Parathyroid adenoma (tissue), 2 donors: ENCODE measurements at regions not wholly inside any gene's neighbourhood (a gene's known extent, or its start where the extent isn't known, plus 50 kb on each side); places are given as distances from the start of the nearest gene placed in this dataset.

Source experiments
- H2AFZ ChIP-seq: fragments of 300-600 bp; sonication (generic); one replicate; pipeline ENCODE4 v1.7.0; 2017; ENCODE audit warnings: antibody characterized with exemption, mild to moderate bottlenecking
- H3K27ac ChIP-seq: fragments of 300-600 bp; sonication (generic); one replicate; pipeline ENCODE4 v1.7.0; 2017
- H3K27me3 ChIP-seq: fragments of 300-600 bp; sonication (generic); one replicate; pipeline ENCODE4 v1.7.0; 2017; ENCODE audit warnings: low read length; ENCODE audit not compliant: control insufficient read depth, insufficient read depth
- H3K36me3 ChIP-seq: fragments of 300-600 bp; sonication (generic); one replicate; pipeline ENCODE4 v1.7.0; 2017; ENCODE audit warnings: low read length; ENCODE audit not compliant: control insufficient read depth, insufficient read depth
- H3K4me1 ChIP-seq: fragments of 300-600 bp; sonication (generic); one replicate; pipeline ENCODE4 v1.7.0; 2017; ENCODE audit warnings: control low read depth
- H3K4me2 ChIP-seq: fragments of 300-600 bp; sonication (generic); one replicate; pipeline ENCODE4 v1.7.0; 2017; ENCODE audit warnings: low read length
- H3K4me3 ChIP-seq: fragments of 300-600 bp; sonication (generic); one replicate; pipeline ENCODE4 v1.7.0; 2017; ENCODE audit warnings: low read depth, low read length
- H3K79me2 ChIP-seq: fragments of 300-600 bp; sonication (generic); one replicate; pipeline ENCODE4 v1.7.0; 2017; ENCODE audit warnings: control low read depth
- H3K9ac ChIP-seq: fragments of 300-600 bp; sonication (generic); one replicate; pipeline ENCODE4 v1.7.0; 2017; ENCODE audit warnings: mild to moderate bottlenecking
- H3K9me3 ChIP-seq: fragments of 300-600 bp; sonication (generic); one replicate; pipeline ENCODE4 v1.7.0; 2017; ENCODE audit warnings: low read length; ENCODE audit not compliant: control insufficient read depth
- TF ChIP-seq, protein P1 (sequence below): fragments of 300-600 bp; sonication (generic); IDR thresholded peaks from one replicate; pipeline ENCODE4 v1.7.0; 2017; ENCODE audit warnings: antibody characterized with exemption, mild to moderate bottlenecking
- donor health status: primary hyperparathyroidism.

DNA sequence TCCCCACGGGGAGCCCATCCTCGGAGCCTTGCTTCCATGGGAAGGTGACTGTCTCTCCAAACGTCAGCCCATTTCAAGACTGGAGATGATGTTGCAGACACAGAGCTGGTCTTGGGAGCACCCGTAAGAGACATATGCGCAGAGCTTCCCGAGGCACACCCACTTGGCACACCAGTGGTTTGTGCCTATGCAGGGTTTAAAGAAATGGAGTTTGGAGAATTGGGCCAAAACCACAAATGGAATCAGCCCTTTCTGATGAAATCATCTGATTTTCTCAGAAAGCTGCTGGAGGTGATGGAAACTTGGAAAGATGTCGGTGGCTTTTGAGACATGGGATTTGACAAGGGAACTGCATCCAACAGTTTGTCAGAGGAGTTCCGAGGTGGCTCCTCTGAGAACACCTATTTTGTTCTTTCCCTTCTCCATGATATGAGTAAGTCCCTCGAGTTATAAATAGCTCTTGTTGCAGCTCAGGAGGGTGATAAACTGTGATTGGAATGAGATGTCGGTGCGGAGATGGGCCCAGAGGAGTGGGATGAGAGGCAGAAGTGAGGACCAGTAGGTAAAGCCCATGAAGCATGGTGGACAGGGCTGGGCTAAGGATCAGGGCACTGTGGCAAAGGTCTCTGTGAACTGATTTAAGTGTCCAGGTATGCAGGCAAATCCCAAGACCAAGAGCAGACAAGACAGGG, 225.7 kb downstream of the ACKR3 start:
- Histone ChIP-seq H3K27ac (no peak overlapping the region), H3K9me3 (no peaks in the 10 kb centered on the region), H3K4me1 (no peaks in the 10 kb centered on the region), H3K27me3 (no peaks in the 10 kb centered on the region), H3K4me2 (no peak overlapping the region), H3K9ac (no peak overlapping the region), H2AFZ (no peak overlapping the region), H3K79me2 (no peaks in the 10 kb centered on the region), H3K4me3 (no peak overlapping the region), H3K36me3 (no peaks in the 10 kb centered on the region)
- TF ChIP-seq, protein P1, sequence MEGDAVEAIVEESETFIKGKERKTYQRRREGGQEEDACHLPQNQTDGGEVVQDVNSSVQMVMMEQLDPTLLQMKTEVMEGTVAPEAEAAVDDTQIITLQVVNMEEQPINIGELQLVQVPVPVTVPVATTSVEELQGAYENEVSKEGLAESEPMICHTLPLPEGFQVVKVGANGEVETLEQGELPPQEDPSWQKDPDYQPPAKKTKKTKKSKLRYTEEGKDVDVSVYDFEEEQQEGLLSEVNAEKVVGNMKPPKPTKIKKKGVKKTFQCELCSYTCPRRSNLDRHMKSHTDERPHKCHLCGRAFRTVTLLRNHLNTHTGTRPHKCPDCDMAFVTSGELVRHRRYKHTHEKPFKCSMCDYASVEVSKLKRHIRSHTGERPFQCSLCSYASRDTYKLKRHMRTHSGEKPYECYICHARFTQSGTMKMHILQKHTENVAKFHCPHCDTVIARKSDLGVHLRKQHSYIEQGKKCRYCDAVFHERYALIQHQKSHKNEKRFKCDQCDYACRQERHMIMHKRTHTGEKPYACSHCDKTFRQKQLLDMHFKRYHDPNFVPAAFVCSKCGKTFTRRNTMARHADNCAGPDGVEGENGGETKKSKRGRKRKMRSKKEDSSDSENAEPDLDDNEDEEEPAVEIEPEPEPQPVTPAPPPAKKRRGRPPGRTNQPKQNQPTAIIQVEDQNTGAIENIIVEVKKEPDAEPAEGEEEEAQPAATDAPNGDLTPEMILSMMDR, result no peak

DNA sequence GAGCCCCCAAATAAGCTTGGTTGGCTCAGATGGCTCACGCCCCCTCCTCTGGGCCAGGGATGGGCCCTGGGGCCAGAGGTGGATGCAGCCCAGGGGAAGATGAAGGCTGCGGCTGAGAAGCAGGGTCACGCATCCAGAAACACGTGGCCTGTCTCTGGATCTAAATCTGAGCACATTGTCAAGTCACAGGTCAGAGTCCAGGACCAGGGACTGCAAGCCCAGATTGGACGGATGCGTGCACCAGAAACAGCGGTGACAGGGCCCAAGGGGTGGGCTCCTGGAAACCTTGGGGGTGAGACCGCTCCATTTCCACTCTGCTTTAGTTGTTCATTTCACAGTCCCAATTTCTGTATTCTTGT, 226.2 kb downstream of the ACKR3 start:
- Histone ChIP-seq H3K9me3 (no peaks in the 10 kb centered on the region), H3K9ac (no peak overlapping the region), H2AFZ (no peak overlapping the region), H3K27ac (no peak overlapping the region), H3K36me3 (no peaks in the 10 kb centered on the region), H3K4me2 (no peak overlapping the region), H3K79me2 (no peaks in the 10 kb centered on the region), H3K4me1 (no peaks in the 10 kb centered on the region), H3K4me3 (no peak overlapping the region), H3K27me3 (no peaks in the 10 kb centered on the region)
- TF ChIP-seq, protein P1, result no peak

DNA sequence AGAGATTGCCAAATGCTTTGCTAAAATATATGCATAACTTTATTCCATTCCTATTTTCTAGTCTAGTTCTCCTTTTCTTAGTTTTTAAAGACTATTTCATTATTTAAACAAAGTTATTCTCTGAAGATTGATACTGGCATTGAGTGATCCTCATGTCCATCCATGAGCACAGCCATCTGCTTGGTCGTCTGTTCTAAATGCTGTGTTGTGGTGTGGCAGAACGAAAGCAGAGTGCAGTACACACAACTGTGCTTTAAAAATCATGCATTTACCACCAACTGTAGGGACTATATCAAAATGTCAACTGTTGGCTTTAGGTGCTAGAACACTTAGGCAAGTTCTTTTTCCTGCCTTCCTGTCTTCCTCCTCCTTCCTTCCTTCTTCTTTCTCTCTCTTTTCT, 226.6 kb downstream of the ACKR3 start:
- Histone ChIP-seq H3K4me1 (no peaks in the 10 kb centered on the region), H3K36me3 (no peaks in the 10 kb centered on the region), H3K9me3 (no peaks in the 10 kb centered on the region), H2AFZ (no peak overlapping the region), H3K79me2 (no peaks in the 10 kb centered on the region), H3K4me3 (no peak overlapping the region), H3K27ac (no peak overlapping the region), H3K4me2 (no peak overlapping the region), H3K27me3 (no peaks in the 10 kb centered on the region), H3K9ac (no peak overlapping the region)
- TF ChIP-seq, protein P1, result no peak

- H2AFZ ChIP-seq, result no peak overlapping the region
- H3K4me2 ChIP-seq, result no peak overlapping the region
- H3K79me2 ChIP-seq, result no peaks in the 10 kb centered on the region
- H3K4me1 ChIP-seq, result no peaks in the 10 kb centered on the region
- H3K27ac ChIP-seq, result no peak overlapping the region
- H3K9me3 ChIP-seq, result no peaks in the 10 kb centered on the region
- H3K9ac ChIP-seq, result no peak overlapping the region
- H3K27me3 ChIP-seq, result no peaks in the 10 kb centered on the region
- TF ChIP-seq, protein P1, result no peak
- no peaks in the 10 kb centered on the region for H3K36me3 ChIP-seq
- H3K4me3 ChIP-seq, result no peak overlapping the region
Measured at GRCh38 chr2:236797411-236797810, 227.8 kb downstream of the ACKR3 start.

GRCh38 chr2:236798491-236798890, 228.9 kb downstream of the ACKR3 start:
- Histone ChIP-seq H3K27ac (no peak overlapping the region), H3K9ac (no peak overlapping the region), H3K4me3 (no peak overlapping the region), H3K4me1 (no peaks in the 10 kb centered on the region), H3K9me3 (no peaks in the 10 kb centered on the region), H3K27me3 (no peaks in the 10 kb centered on the region), H3K36me3 (no peaks in the 10 kb centered on the region), H3K4me2 (no peak overlapping the region), H3K79me2 (no peaks in the 10 kb centered on the region), H2AFZ (no peak overlapping the region)
- TF ChIP-seq, protein P1, result no peak
